OCI-LY3 (cell line): ENCODE measurements at regions not wholly inside any gene's neighbourhood (a gene's known extent, or its start where the extent isn't known, plus 50 kb on each side); places are given as distances from the start of the nearest gene placed in this dataset.

Experiments used
- H2AFZ ChIP-seq: fragments of 200-600, 300-600 bp; shearing (Covaris generic); 2 replicates; pipeline ENCODE4 v1.6.0; 2014; ENCODE audit warnings: antibody characterized with exemption, low read depth, low read length
- H3K27ac ChIP-seq: fragments of 200-600, 300-600 bp; sonication (generic); 2 replicates; pipeline ENCODE4 v1.5.1; 2014; ENCODE audit warnings: mild to moderate bottlenecking, low read length, moderate library complexity, mixed read lengths
- H3K27me3 ChIP-seq: fragments of 200-600, 300-600 bp; sonication (generic); 2 replicates; pipeline ENCODE4 v1.6.1; 2014; ENCODE audit warnings: low read depth, low read length, mixed read lengths
- H3K36me3 ChIP-seq: fragments of 200-600, 300-600 bp; sonication (generic); replicated peaks from 2 replicates; pipeline ENCODE3; 2014; ENCODE audit warnings: low read depth, low read length, mixed read lengths
- H3K4me1 ChIP-seq: fragments of 300-600, 200-600 bp; sonication (generic); 2 replicates; pipeline ENCODE4 v1.6.1; 2014; ENCODE audit warnings: low read length, mixed read lengths
- H3K4me2 ChIP-seq: fragments of 200-600, 300-600 bp; sonication (generic); 2 replicates; pipeline ENCODE4 v1.6.1; 2014; ENCODE audit warnings: low read length, mixed read lengths
- H3K4me3 ChIP-seq: fragments of 300-600, 200-600 bp; sonication (generic); 2 replicates; pipeline ENCODE4 v1.5.1; 2014; ENCODE audit warnings: antibody characterized with exemption, mild to moderate bottlenecking, low read length, moderate library complexity
- H3K79me2 ChIP-seq: fragments of 300-600, 200-600 bp; shearing (Covaris generic); 2 replicates; pipeline ENCODE4 v1.6.1; 2014; ENCODE audit warnings: mild to moderate bottlenecking, low read length, mixed read lengths
- H3K9ac ChIP-seq: fragments of 300-600, 200-600 bp; shearing (Covaris generic); 2 replicates; pipeline ENCODE4 v1.6.0; 2014; ENCODE audit warnings: mild to moderate bottlenecking, low read length, moderate library complexity
- H3K9me3 ChIP-seq: fragments of 200-600, 300-600 bp; shearing (Covaris generic); 2 replicates; pipeline ENCODE4 v1.6.1; 2014; ENCODE audit warnings: low read length, mixed read lengths; ENCODE audit not compliant: insufficient read depth
- H4K20me1 ChIP-seq: fragments of 200-600, 300-600 bp; sonication (generic); 2 replicates; pipeline ENCODE4 v1.6.1; 2016; ENCODE audit warnings: low read length, mixed read lengths; ENCODE audit not compliant: insufficient read depth
- CTCF ChIP-seq: fragments of 200-600, 300-600 bp; sonication (generic); IDR thresholded peaks from 2 replicates; pipeline ENCODE4 v1.5.1; 2014; ENCODE audit warnings: antibody characterized with exemption, low read length, low read depth
- EZH2phosphoT487 ChIP-seq: fragments of 200-600 bp; shearing (Covaris generic); IDR thresholded peaks from 2 replicates; pipeline ENCODE4 v1.6.1; 2018; ENCODE audit warnings: antibody characterized with exemption, mixed run types, low read depth

- Histone ChIP-seq H3K79me2 (no peaks in the 10 kb centered on the region), H3K9me3 (no peaks in the 10 kb centered on the region), H3K4me3 (no peak overlapping the region), H3K27ac (no peak overlapping the region), H3K9ac (no peak overlapping the region), H2AFZ (no peak overlapping the region), H3K4me2 (no peak overlapping the region), H3K27me3 (no peaks in the 10 kb centered on the region), H4K20me1 (no peaks in the 10 kb centered on the region), H3K4me1 (peaks cover 22% of the 10 kb centered on the region), H3K36me3 (no peaks in the 10 kb centered on the region)
- no peak for TF ChIP-seq CTCF
- TF ChIP-seq EZH2phosphoT487, result no peak
These were observed 136.2 kb downstream of the BTC start for GRCh38 chr4:74658116-74658515.

- Histone ChIP-seq H3K79me2 (no peaks in the 10 kb centered on the region), H3K27ac (no peak overlapping the region)
- TF ChIP-seq CTCF (no peak), EZH2phosphoT487 (no peak)
These were observed 134.5 kb downstream of the BTC start for GRCh38 chr4:74659576-74660411.

GRCh38 chr4:74660866-74661265 is 133.5 kb downstream of the BTC start:
- Histone ChIP-seq H3K9me3 (no peaks in the 10 kb centered on the region), H3K27me3 (no peaks in the 10 kb centered on the region), H3K4me2 (no peak overlapping the region), H3K27ac (no peak overlapping the region), H4K20me1 (no peaks in the 10 kb centered on the region), H3K9ac (no peak overlapping the region), H3K4me3 (no peak overlapping the region), H3K36me3 (no peaks in the 10 kb centered on the region), H3K79me2 (no peaks in the 10 kb centered on the region), H2AFZ (no peak overlapping the region), H3K4me1 (peaks cover 12% of the 10 kb centered on the region)
- TF ChIP-seq CTCF (no peak), EZH2phosphoT487 (no peak)

More at GRCh38 chr4:74659576-74660411, 134.5 kb downstream of the BTC start:
- no peak overlapping the region for H3K9ac ChIP-seq
- no peaks in the 10 kb centered on the region for H4K20me1 ChIP-seq
- no peak overlapping the region for H3K4me3 ChIP-seq
- H3K36me3 ChIP-seq, result no peaks in the 10 kb centered on the region
- H3K4me1 ChIP-seq, result peaks cover 15% of the 10 kb centered on the region
- no peak overlapping the region for H2AFZ ChIP-seq
- no peaks in the 10 kb centered on the region for H3K27me3 ChIP-seq
- H3K4me2 ChIP-seq, result no peak overlapping the region
- H3K9me3 ChIP-seq, result no peaks in the 10 kb centered on the region

- H3K79me2 ChIP-seq, result no peaks in the 10 kb centered on the region
- H3K36me3 ChIP-seq, result no peaks in the 10 kb centered on the region
- no peaks in the 10 kb centered on the region; the same call in 1 of the 2 replicates for H3K27me3 ChIP-seq
- no peak for TF ChIP-seq CTCF
- no peak for TF ChIP-seq EZH2phosphoT487
- H3K9ac ChIP-seq, result no peak overlapping the region
- H3K4me1 ChIP-seq, result peaks cover 12% of the 10 kb centered on the region
- H3K4me3 ChIP-seq, result no peak overlapping the region
- no peaks in the 10 kb centered on the region for H3K9me3 ChIP-seq
- no peak overlapping the region for H3K4me2 ChIP-seq
- H3K27ac ChIP-seq, result no peak overlapping the region
- no peaks in the 10 kb centered on the region for H4K20me1 ChIP-seq
- H2AFZ ChIP-seq, result no peak overlapping the region
These were observed 132.7 kb downstream of the BTC start for GRCh38 chr4:74661427-74662201.
